Endothelial cell of umbilical vein (primary cell): ENCODE measurements at regions not wholly inside any gene's neighbourhood (a gene's known extent, or its start where the extent isn't known, plus 50 kb on each side); places are given as distances from the start of the nearest gene placed in this dataset.

Experiments
- BruUV-seq: library from RNA; stranded (reverse); fragments of 400-500 nt; replicated peaks from 2 replicates; lab custom pipeline; 2021; lab: Mats Ljungman, UMichigan
- CTCF ChIA-PET: fragments of 300-600, 350-600 bp; sonication (Branson Sonifier 250); formaldehyde crosslinking; loops from one replicate; lab custom pipeline; 2021; ENCODE audit warnings: antibody characterized with exemption, inconsistent platforms; lab: Charles Lee
- POLR2A ChIA-PET: fragments of 300-600, 350-600 bp; sonication (Branson Sonifier 250); formaldehyde crosslinking; loops from one replicate; lab custom pipeline; 2021; ENCODE audit warnings: antibody characterized with exemption, inconsistent platforms; lab: Charles Lee
- DNase-seq: peaks from one replicate; pipeline ENCODE4 v3.0.0-alpha.2; 2011; ENCODE audit warnings: low read depth, low spot score
- FAIRE-seq: peaks from 2 replicates; lab custom pipeline; 2011; peaks lifted over from hg19 to GRCh38; lab: Jason Lieb, UNC
- H2AFZ ChIP-seq: 2 replicates; pipeline ENCODE4 v1.6.0; 2012; ENCODE audit warnings: low read depth, low read length, control low read depth, inconsistent platforms
- H3K27ac ChIP-seq: 2 replicates; pipeline ENCODE4 v1.5.1; 2011; ENCODE audit warnings: low read depth, mild to moderate bottlenecking, control low read depth, low read length, moderate library complexity; ENCODE audit not compliant: insufficient read depth
- H3K27me3 ChIP-seq, 2 experiments: 2 replicates each; pipeline versions ENCODE4 v1.6.0 to v1.6.1; 2011; ENCODE audit warnings: low read length in 2 of 2, mixed read lengths in 1 of 2; ENCODE audit not compliant: control insufficient read depth in 2 of 2, insufficient read depth in 2 of 2
- H3K36me3 ChIP-seq, 2 experiments: 2 replicates in 1 of 2; 3 replicates in 1 of 2; pipeline ENCODE4 v1.5.1; 2011; ENCODE audit warnings: low read length in 2 of 2, mild to moderate bottlenecking in 1 of 2, moderate library complexity in 1 of 2; ENCODE audit not compliant: control insufficient read depth in 2 of 2, insufficient read depth in 2 of 2; ENCODE audit errors: extremely low read depth in 1 of 2
- H3K4me1 ChIP-seq: 3 replicates; pipeline ENCODE4 v1.5.1; 2011; ENCODE audit warnings: mild to moderate bottlenecking, low read length; ENCODE audit not compliant: control insufficient read depth, insufficient read depth; ENCODE audit errors: extremely low read depth
- H3K4me2 ChIP-seq: 2 replicates; pipeline ENCODE4 v1.6.1; 2011; ENCODE audit warnings: low read length, control low read depth, mixed read lengths; ENCODE audit not compliant: insufficient read depth
- H3K4me3 ChIP-seq, 3 experiments: fragments of 200-600 bp in 1 of 3; sonication (generic), shearing (Covaris generic) in 1 of 3; replicated peaks in 1 of 3; 2 replicates each; pipeline ENCODE4 v1.5.1; 2011 to 2016; ENCODE audit warnings: control low read depth in 3 of 3, low read length in 3 of 3, mild to moderate bottlenecking in 2 of 3, inconsistent platforms in 1 of 3, low read depth in 1 of 3, moderate library complexity in 1 of 3; ENCODE audit not compliant: insufficient read depth in 1 of 3
- H3K79me2 ChIP-seq: 2 replicates; pipeline ENCODE4 v1.6.0; 2012; ENCODE audit warnings: low read length, inconsistent platforms; ENCODE audit not compliant: control insufficient read depth, insufficient read depth
- H3K9ac ChIP-seq: replicated peaks from 2 replicates; pipeline ENCODE3; 2011; ENCODE audit warnings: low read length, control low read depth; ENCODE audit not compliant: insufficient read depth; ENCODE audit errors: extremely low read depth
- H3K9me1 ChIP-seq: replicated peaks from 3 replicates; pipeline ENCODE4 v1.6.0; 2011; ENCODE audit warnings: mild to moderate bottlenecking, low read length; ENCODE audit not compliant: control insufficient read depth, insufficient read depth; ENCODE audit errors: extremely low read depth
- H3K9me3 ChIP-seq: replicated peaks from 2 replicates; pipeline ENCODE4 v1.5.1; 2012; ENCODE audit warnings: low read length, inconsistent platforms; ENCODE audit not compliant: control insufficient read depth, insufficient read depth
- H4K20me1 ChIP-seq: replicated peaks from 2 replicates; pipeline ENCODE3; 2011; ENCODE audit warnings: mild to moderate bottlenecking, low read length; ENCODE audit not compliant: control insufficient read depth, insufficient read depth; ENCODE audit errors: extremely low read depth
- CTCF ChIP-seq, 2 donors: IDR thresholded peaks; 1 replicate in 1 of 2; 2 replicates in 1 of 2; pipeline ENCODE4 v1.5.1; 2011; ENCODE audit warnings: low read length in 2 of 2, mild to moderate bottlenecking in 2 of 2, moderate library complexity in 2 of 2, control low read depth in 1 of 2, inconsistent platforms in 1 of 2, low read depth in 1 of 2; ENCODE audit not compliant: insufficient read depth in 1 of 2; ENCODE audit errors: extremely low read depth in 1 of 2
- EZH2 ChIP-seq: IDR thresholded peaks from 2 replicates; pipeline ENCODE4 v1.6.1; 2012; ENCODE audit warnings: borderline replicate concordance, low read depth, mild to moderate bottlenecking, moderate library complexity, low read length, inconsistent platforms; ENCODE audit not compliant: severe bottlenecking
- FOS ChIP-seq: IDR thresholded peaks from 2 replicates; pipeline ENCODE4 v1.6.1; 2011; ENCODE audit warnings: mild to moderate bottlenecking, low read length, moderate library complexity, borderline replicate concordance; ENCODE audit not compliant: insufficient read depth
- GATA2 ChIP-seq: IDR thresholded peaks from 2 replicates; pipeline ENCODE4 v1.7.0; 2011; ENCODE audit warnings: low read depth, mild to moderate bottlenecking, moderate library complexity, mixed read lengths, low read length; ENCODE audit not compliant: insufficient read length, insufficient read depth
- JUN ChIP-seq: IDR thresholded peaks from 2 replicates; pipeline ENCODE4 v1.6.1; 2011; ENCODE audit warnings: borderline replicate concordance, low read depth; ENCODE audit not compliant: insufficient read length, insufficient read depth
- MAX ChIP-seq: IDR thresholded peaks from 2 replicates; pipeline ENCODE4 v1.6.1; 2011; ENCODE audit not compliant: insufficient read depth, insufficient read length
- MYC ChIP-seq: IDR thresholded peaks from one replicate; pipeline ENCODE4 v1.6.1; 2011; ENCODE audit warnings: mild to moderate bottlenecking, low read depth, low read length
- POLR2A ChIP-seq: IDR thresholded peaks from 2 replicates; pipeline ENCODE4 v1.6.1; 2012; ENCODE audit warnings: low read depth, mild to moderate bottlenecking, control low read depth, low read length
- POLR2AphosphoS5 ChIP-seq: IDR thresholded peaks from 2 replicates; pipeline ENCODE4 v1.6.1; 2012; ENCODE audit warnings: low read depth, mild to moderate bottlenecking, control low read depth, low read length, moderate library complexity; ENCODE audit not compliant: insufficient read depth
- dilution Hi-C: fragments of 300-500 bp; cut with MboI; formaldehyde crosslinking; loops from one replicate; pipeline ENCODE4 v1.15.0; 2019; ENCODE audit warnings: low sequenced_read_pairs; ENCODE audit not compliant: extremely low pct_ligation_motif_present
- intact Hi-C: fragments of 100-400 bp; cut with micrococcal nuclease; formaldehyde crosslinking; loops from one replicate; pipeline ENCODE4 v1.10.0; 2022

GRCh38 chr2:15861898-15862297, 78.5 kb upstream of the MYCN start:
- H3K9me1 ChIP-seq: no peaks in the 10 kb centered on the region
- H3K79me2 ChIP-seq: no peaks in the 10 kb centered on the region
- ChIA-PET POLR2A (no interaction called here), CTCF (no interaction called here)
- no peaks in the 10 kb centered on the region for H3K27me3 ChIP-seq
- DNase-seq: no peak
- no peak for FAIRE-seq
- TF ChIP-seq POLR2AphosphoS5 (no peak), CTCF (IDR thresholded peaks at IDR 0.05; ENCODE audit: extremely low read depth in 1 of 2, insufficient read depth in 1 of 2, low read depth in 1 of 2, low read length in 2 of 2) (no peak), MAX (no peak), JUN (no peak), POLR2A (no peak), MYC (no peak), EZH2 (no peak), FOS (no peak), GATA2 (no peak)
- dilution Hi-C loops: no loop called here
- no peak overlapping the region for H2AFZ ChIP-seq
- no peak overlapping the region for H3K4me2 ChIP-seq
- H3K36me3 ChIP-seq: no peaks in the 10 kb centered on the region
- no peak overlapping the region for H3K27ac ChIP-seq
- no peaks in the 10 kb centered on the region for H3K4me1 ChIP-seq
- no peak overlapping the region for H3K4me3 ChIP-seq
- no peaks in the 10 kb centered on the region for H4K20me1 ChIP-seq
- intact Hi-C loops: no loop called here
- no peak overlapping the region for H3K9ac ChIP-seq
- BruUV-seq: no TSS peak
- no peaks in the 10 kb centered on the region for H3K9me3 ChIP-seq
